ENCODE measurements at regions not wholly inside any gene's neighbourhood (a gene's known extent, or its start where the extent isn't known, plus 50 kb on each side); places are given as distances from the start of the nearest gene placed in this dataset.

DNA sequence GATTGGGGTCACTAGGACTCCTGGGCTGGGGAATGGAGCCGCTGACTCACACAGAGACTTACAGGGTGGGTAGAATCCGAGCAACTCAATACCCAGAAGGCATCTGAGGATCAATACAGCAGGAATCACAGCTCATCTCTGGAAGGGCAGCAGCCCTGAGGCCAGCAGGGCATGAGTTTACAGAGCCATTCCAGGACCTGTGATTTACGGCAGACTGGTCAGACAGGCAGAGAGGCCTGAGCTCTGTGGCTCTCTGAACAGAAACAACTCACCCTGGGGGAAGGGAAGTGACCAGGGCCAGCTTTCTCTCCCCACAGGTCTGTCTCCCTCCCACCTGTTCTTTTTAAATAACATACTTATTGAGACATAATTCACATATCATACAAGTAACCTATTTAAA is 88.2 kb upstream of the CXCL12 start:
- no peaks in the 10 kb centered on the region for H3K27me3 ChIP-seq
- H3K4me3 ChIP-seq = no peak overlapping the region
- H3K27ac ChIP-seq = no peak overlapping the region
- no peaks in the 10 kb centered on the region for H3K36me3 ChIP-seq
- no peak for DNase-seq (ENCODE audit: low spot score in 2 of 2)
- H3K9me3 ChIP-seq = no peaks in the 10 kb centered on the region
- TF ChIP-seq, protein P1, sequence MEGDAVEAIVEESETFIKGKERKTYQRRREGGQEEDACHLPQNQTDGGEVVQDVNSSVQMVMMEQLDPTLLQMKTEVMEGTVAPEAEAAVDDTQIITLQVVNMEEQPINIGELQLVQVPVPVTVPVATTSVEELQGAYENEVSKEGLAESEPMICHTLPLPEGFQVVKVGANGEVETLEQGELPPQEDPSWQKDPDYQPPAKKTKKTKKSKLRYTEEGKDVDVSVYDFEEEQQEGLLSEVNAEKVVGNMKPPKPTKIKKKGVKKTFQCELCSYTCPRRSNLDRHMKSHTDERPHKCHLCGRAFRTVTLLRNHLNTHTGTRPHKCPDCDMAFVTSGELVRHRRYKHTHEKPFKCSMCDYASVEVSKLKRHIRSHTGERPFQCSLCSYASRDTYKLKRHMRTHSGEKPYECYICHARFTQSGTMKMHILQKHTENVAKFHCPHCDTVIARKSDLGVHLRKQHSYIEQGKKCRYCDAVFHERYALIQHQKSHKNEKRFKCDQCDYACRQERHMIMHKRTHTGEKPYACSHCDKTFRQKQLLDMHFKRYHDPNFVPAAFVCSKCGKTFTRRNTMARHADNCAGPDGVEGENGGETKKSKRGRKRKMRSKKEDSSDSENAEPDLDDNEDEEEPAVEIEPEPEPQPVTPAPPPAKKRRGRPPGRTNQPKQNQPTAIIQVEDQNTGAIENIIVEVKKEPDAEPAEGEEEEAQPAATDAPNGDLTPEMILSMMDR (IDR thresholded peaks at IDR 0.05) = no peak
- TF ChIP-seq EP300 (IDR thresholded peaks at IDR 0.05) (no peak), POLR2A (IDR thresholded peaks at IDR 0.05) (no peak)
- 64 to 77% methylated on average over 3 of the region's 3 CpGs for WGBS, 2 donors
- no peaks in the 10 kb centered on the region for H3K4me1 ChIP-seq

- no peaks in the 10 kb centered on the region for H3K36me3 ChIP-seq
- 72 to 87% methylated on average over 8 of the region's 8 CpGs for WGBS, 2 donors
- H3K9me3 ChIP-seq = no peaks in the 10 kb centered on the region
- no peaks in the 10 kb centered on the region for H3K27me3 ChIP-seq
- no peak for TF ChIP-seq POLR2A (IDR thresholded peaks at IDR 0.05)
- TF ChIP-seq EP300 (IDR thresholded peaks at IDR 0.05) = no peak
- TF ChIP-seq, protein P1 (IDR thresholded peaks at IDR 0.05) = no peak
- H3K27ac ChIP-seq = no peak overlapping the region
- peaks cover 0 to 12% (median 0%) of the 10 kb centered on the region in 4 donors for H3K4me1 ChIP-seq
- no peak overlapping the region for H3K4me3 ChIP-seq
- no peak for DNase-seq (ENCODE audit: low spot score in 2 of 2)
Measured at GRCh38 chr10:44476409-44477045, 91.6 kb upstream of the CXCL12 start.

GRCh38 chr10:44477046-44477425 is 92.1 kb upstream of the CXCL12 start:
- H3K27me3 ChIP-seq = no peaks in the 10 kb centered on the region
- H3K4me1 ChIP-seq = peaks cover 0 to 12% (median 0%) of the 10 kb centered on the region in 4 donors
- TF ChIP-seq POLR2A (IDR thresholded peaks at IDR 0.05) (no peak), EP300 (IDR thresholded peaks at IDR 0.05) (no peak)
- TF ChIP-seq, protein P1 (IDR thresholded peaks at IDR 0.05) = no peak
- no peak overlapping the region for H3K4me3 ChIP-seq
- no peaks in the 10 kb centered on the region for H3K9me3 ChIP-seq
- no peaks in the 10 kb centered on the region for H3K36me3 ChIP-seq
- 67 to 75% methylated on average over 1 of the region's 1 CpG for WGBS, 2 donors
- no peak overlapping the region for H3K27ac ChIP-seq
- no peak for DNase-seq (ENCODE audit: low spot score in 2 of 2)

- Histone ChIP-seq H3K27ac (no peak overlapping the region), H3K4me1 (peaks cover 0 to 12% (median 0%) of the 10 kb centered on the region in 4 donors), H3K9me3 (no peaks in the 10 kb centered on the region), H3K4me3 (no peak overlapping the region), H3K27me3 (no peaks in the 10 kb centered on the region), H3K36me3 (no peaks in the 10 kb centered on the region)
- no peak for DNase-seq (ENCODE audit: low spot score in 2 of 2)
- WGBS, 2 donors = 69 to 80% methylated on average over 2 of the region's 2 CpGs
- no peak for TF ChIP-seq EP300 (IDR thresholded peaks at IDR 0.05)
- TF ChIP-seq, protein P1 (IDR thresholded peaks at IDR 0.05) = no peak
Measured at GRCh38 chr10:44478040-44478439, 93.1 kb upstream of the CXCL12 start.

DNA sequence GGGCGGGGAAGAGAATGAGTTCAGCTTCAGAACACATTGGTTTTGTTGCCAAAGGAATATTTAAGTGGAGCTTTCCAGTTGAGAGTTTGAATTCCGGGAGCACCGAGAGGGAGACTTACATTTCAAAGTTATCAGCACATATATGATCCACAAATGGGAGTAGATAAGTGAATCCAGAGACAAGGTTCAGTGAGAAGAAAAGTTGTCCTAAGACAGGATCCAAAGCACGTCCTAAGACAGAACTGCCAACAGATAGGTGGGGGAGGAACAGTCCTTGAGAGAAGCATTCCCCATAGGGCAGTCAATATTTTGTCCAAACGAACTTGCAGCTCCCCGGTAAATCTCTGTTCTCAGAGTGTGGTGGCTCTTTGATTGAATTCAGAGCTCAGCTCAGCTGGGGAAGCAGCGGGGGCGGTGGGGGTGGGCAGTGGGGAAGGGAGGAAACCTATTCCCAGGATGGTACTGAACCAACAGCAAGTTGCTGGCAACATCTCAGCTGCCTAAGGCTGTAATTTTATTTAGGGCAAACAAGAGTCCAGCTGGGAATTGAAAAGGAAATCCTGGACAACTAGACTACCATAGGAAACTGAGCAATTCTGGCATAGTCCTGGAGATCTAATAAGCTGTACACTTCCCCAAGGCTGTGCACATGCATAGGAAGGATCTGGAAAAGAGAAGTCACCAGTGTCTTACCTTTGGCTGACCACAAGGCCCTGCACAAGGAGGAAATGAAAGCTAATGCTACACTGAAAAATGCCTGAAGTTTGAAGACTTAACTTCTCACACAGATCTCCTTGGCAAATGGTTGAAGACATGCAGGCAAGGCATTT is 94.2 kb upstream of the CXCL12 start:
- H3K36me3 ChIP-seq = no peaks in the 10 kb centered on the region
- no peak for DNase-seq (ENCODE audit: low spot score in 2 of 2)
- H3K9me3 ChIP-seq = no peaks in the 10 kb centered on the region
- H3K4me3 ChIP-seq = no peak overlapping the region
- H3K27me3 ChIP-seq = no peaks in the 10 kb centered on the region
- TF ChIP-seq POLR2A (IDR thresholded peaks at IDR 0.05) = no peak
- peak in 1 of 2 donors; percentile 34 for TF ChIP-seq EP300 (IDR thresholded peaks at IDR 0.05)
- WGBS, 2 donors = 55 to 61% methylated on average over 8 of the region's 8 CpGs
- peaks cover 0 to 12% (median 0%) of the 10 kb centered on the region in 4 donors for H3K4me1 ChIP-seq
- H3K27ac ChIP-seq = no peak overlapping the region
